HG03469 (cell line): ENCODE measurements at regions not wholly inside any gene's neighbourhood (a gene's known extent, or its start where the extent isn't known, plus 50 kb on each side); places are given as distances from the start of the nearest gene placed in this dataset.
"Not testable (repeated sequence)": the region's sequence is repeated elsewhere in the genome, so short reads cannot be mapped to it uniquely, and the experiment has no call there.

Experiments
- ATAC-seq: cut with Tn5 transposase; IDR thresholded peaks from one replicate; pipeline ENCODE4 v1.9.1; 2021; ENCODE audit warnings: mild to moderate bottlenecking, moderate library complexity, moderate number of reproducible peaks; ENCODE audit not compliant: unreplicated experiment

DNA sequence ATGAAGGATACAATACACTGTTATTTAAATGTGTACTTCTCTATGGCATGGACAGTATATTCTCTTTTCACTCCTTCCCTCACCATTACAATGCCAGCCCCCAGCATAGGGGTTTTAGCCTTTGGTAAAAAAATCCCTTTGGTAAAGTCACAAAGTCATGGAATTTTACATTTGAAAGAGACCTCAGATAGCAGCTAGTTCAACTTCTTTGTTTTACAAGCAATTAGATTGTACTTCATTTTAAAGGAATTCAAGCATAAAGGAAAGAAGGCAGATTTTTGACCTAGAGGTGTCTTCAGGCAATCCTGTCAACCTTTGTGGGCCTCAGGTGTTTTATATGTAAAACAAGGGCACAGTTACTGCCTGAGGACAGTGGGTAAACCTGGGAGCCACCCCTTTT, 1188.4 kb upstream of the AUTS2 start:
- no peak for ATAC-seq

DNA sequence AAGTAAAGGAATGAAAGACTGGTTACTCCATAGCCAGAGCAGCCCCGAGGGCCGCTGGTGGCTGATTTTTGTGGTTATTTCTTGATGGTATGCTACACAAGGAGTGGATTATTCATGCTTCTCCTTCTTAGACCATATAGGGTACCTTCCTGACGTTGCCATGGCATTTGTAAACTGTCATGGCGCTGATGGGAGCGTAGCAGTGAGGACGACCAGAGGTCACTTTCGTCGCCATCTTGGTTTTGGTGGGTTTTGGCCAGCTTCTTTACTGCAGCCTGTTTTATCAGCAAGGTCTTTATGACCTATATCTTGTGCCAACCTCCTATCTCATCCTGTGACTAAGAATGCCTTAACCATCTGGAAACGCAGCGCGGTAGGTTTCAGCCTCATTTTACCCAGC, 1187.6 kb upstream of the AUTS2 start:
- ATAC-seq, result not testable (repeated sequence)

GRCh38 chr7:68411742-68412141, 1186.5 kb upstream of the AUTS2 start:
- no peak for ATAC-seq

GRCh38 chr7:68414631-68415425, 1183.4 kb upstream of the AUTS2 start:
- no peak for ATAC-seq

DNA sequence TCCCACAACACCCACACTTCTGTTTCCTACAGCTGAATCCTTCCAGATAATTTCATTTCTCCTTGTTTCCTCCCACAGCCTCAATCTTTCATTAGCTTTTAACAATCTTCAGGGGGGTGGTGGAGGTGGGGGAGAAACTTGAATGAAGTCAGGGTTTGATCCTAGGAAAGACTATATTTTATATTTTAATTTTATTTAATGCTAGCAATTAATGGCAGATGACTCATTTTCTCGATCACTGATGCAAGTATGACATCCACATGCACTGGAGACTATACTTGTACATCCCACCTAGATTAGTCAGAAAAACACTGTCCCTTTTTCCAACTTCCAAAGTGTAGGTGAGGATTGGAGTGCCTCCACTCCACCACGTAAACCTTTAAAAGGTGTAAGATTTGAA, 1181.3 kb upstream of the AUTS2 start:
- no peak for ATAC-seq

GRCh38 chr7:68417659-68418058, 1180.6 kb upstream of the AUTS2 start:
- no peak for ATAC-seq

GRCh38 chr7:68420342-68421192, 1177.7 kb upstream of the AUTS2 start:
- ATAC-seq, result no peak

DNA sequence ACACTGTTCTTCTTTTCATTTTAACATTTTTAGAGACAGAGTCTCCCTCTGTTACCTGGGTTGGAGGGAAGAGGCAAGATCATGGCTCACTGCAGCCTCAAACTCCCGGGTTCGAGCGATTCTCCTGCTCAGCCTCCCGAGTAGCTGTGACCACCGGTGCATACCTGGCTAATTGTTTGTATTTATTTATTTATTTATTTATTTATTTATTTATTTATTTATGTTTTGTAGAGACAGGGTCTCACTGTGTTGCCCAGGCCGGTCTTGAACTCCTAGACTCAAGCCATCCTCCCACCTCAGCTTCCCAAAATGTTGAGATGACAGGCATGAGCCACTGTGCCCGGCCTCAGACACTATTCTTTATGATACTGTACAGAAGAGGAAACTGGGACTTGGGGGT, 1176.6 kb upstream of the AUTS2 start:
- no peak for ATAC-seq

DNA sequence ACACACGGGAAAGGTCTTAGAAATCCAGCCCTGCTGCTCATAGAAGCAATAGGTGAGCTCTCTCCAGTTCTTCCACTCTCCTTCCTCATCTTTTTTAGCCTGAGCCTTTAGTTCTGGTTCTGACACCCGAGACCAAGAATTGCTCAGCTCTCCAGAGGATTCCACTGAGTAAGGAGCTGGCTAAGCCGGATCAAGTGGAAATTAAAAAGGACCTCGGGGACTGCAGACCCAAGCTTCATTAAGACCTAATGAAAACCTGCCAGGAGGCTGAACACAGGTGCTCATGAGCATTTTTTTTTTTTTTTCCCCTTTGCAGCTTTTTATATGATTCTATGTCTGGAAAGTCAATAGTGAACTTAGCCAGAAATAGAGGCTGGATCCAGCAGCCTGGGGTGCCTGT, 1176.0 kb upstream of the AUTS2 start:
- ATAC-seq, result no peak

- no peak for ATAC-seq
Observed at GRCh38 chr7:68423356-68423755, 1174.9 kb upstream of the AUTS2 start.

- ATAC-seq, result no peak
Observed at GRCh38 chr7:68424658-68425297, 1173.5 kb upstream of the AUTS2 start.

DNA sequence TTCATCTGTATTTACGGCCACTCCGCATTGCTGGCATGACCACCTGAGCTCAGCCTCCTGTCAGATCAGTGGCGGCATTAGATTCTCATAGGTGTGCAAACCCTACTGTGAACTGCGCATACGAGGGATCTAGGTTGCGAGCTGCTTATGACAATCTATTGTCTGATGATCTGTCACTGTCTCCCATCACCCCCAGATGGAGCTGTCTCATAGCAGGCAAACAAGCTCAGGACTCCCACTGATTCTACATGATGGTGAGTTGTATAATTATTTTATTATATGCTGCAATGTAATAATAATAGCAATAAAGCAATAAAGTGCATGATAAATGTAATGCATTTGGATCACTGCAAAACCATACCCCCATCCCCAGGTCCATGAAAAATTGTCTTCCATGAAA, 1172.9 kb upstream of the AUTS2 start:
- no peak for ATAC-seq

- no peak for ATAC-seq
Observed at GRCh38 chr7:68429411-68430117, 1168.7 kb upstream of the AUTS2 start.

- ATAC-seq, result no peak
Observed at GRCh38 chr7:68432585-68432984, 1165.7 kb upstream of the AUTS2 start.

DNA sequence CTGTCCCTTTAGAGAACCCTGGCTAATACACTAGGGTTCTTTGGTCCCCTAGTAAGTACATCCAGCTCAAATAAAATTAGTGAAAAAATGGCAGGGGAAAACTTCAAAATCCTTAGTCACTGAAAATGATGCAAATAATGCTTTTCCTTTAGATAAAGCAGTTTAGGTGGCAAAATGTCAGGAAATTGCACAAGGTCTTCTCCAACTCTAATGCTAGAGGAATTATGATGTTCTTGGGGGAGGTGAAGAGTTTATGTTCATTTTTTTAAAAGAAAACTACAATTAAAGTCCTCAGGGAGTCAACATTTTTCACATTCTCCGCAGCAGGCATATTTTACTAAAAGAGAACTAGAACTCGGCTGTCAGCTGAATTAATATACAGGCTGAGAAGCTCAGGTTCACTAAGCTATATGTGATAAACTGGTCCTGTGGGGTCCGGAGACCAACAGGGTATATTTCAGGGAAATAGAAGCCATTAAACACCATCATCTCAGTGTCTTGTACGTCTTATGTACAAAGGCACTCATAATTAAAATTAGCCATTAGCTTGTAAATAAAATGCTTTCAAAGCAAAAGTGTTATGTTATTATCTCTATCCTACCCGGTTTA, 1164.7 kb upstream of the AUTS2 start:
- ATAC-seq, result no peak

GRCh38 chr7:68434857-68435256, 1163.4 kb upstream of the AUTS2 start:
- ATAC-seq, result no peak

- no peak for ATAC-seq
Observed at GRCh38 chr7:68438016-68438415, 1160.3 kb upstream of the AUTS2 start.

DNA sequence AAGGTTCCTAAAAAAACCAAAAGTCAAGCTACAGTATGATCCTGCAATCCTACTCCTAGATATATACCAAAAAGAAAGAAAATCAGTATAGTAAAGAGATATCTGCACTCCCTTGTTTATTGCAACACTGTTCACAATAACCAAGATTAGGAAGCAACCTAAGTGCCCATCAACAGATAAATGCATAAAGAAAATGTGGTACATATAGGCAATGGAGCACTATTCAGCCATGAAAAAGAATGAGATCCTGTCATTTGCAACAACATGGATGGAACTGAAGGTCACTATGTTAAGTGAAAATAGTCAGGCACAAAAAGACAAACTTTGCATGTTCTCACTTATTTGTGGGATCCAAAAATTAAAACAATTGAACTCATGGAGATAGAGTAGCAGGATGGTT, 1159.5 kb upstream of the AUTS2 start:
- ATAC-seq, result no peak

GRCh38 chr7:68439897-68440296, 1158.4 kb upstream of the AUTS2 start:
- ATAC-seq, result no peak

DNA sequence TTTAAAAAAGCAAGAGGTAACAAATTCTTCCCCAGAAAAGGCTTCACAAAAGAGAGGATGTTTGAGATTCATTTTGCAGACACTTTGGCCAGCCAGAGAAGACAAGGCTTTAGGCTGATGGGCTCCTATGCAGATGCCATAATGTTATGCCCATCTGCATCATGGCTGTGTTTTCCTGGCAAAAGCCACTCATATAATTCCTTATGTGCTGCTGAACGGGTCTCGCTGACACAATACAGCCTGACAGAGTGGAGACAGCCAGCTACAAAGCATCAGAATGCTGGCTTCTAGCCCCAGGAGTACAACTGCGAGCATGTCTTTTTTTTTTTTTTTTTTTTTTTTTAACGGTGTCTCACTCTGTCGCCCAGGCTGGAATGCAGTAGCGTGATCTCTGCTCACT, 1157.4 kb upstream of the AUTS2 start:
- ATAC-seq, result no peak

DNA sequence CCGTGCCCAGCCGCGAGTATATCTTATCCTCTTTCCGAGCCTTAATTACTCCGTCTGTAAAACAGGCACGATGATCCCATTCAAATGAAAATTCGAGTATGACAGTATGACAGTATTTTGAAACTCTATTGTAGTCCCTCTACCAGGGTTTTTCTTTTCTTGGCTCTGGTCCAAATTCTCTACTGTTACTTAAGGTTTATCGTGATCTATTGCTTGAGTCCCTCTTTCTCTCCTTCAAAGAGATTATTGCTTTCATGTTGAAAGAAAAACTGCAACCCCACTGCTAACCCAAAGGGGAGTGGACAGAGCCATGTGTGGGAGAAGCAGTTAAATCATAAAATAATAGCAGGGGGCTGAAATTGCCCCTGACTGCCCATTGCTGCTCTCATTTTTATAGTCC, 1156.6 kb upstream of the AUTS2 start:
- ATAC-seq, result no peak
